ENCODE measurements at regions not wholly inside any gene's neighbourhood (a gene's known extent, or its start where the extent isn't known, plus 50 kb on each side); places are given as distances from the start of the nearest gene placed in this dataset.

- Histone ChIP-seq H3K36me3 (ENCODE audit: low read depth, missing control alignments) (no peaks in the 10 kb centered on the region), H3K4me3 (no peak overlapping the region), H3K27me3 (no peaks in the 10 kb centered on the region), H3K9me3 (no peaks in the 10 kb centered on the region), H3K4me1 (no peaks in the 10 kb centered on the region), H3K27ac (no peak overlapping the region)
- TF ChIP-seq POLR2A (IDR thresholded peaks at IDR 0.05), result no peak
- no peak for TF ChIP-seq CTCF (IDR thresholded peaks at IDR 0.05)
- WGBS, 2 donors, result 77 to 83% methylated on average over 2 of the region's 2 CpGs
- no peak for DNase-seq
- intact Hi-C loops (cut with DNase I; ENCODE audit: low total_unique reads), result no loop called here
Observed at GRCh38 chr11:70012134-70012733, 65.9 kb upstream of the ANO1 start.

- H3K9me3 ChIP-seq, result no peaks in the 10 kb centered on the region
- TF ChIP-seq POLR2A (IDR thresholded peaks at IDR 0.05) (no peak), CTCF (IDR thresholded peaks at IDR 0.05) (no peak)
- no peaks in the 10 kb centered on the region for H3K4me1 ChIP-seq
- intact Hi-C loops (cut with DNase I; ENCODE audit: low total_unique reads), result no loop called here
- no peak overlapping the region for H3K4me3 ChIP-seq
- no peaks in the 10 kb centered on the region for H3K36me3 ChIP-seq (ENCODE audit: low read depth, missing control alignments)
- H3K27ac ChIP-seq, result no peak overlapping the region
- no peak for DNase-seq
- 88 to 91% methylated on average over 11 of the region's 11 CpGs for WGBS, 2 donors
- no peaks in the 10 kb centered on the region for H3K27me3 ChIP-seq
Observed at GRCh38 chr11:70014291-70014690, 63.8 kb upstream of the ANO1 start.

- WGBS, 2 donors, result 59 to 66% methylated on average over 12 to 14 of the region's 14 CpGs
- intact Hi-C loops (cut with DNase I; ENCODE audit: low total_unique reads), result no loop called here
- Histone ChIP-seq H3K4me1 (no peaks in the 10 kb centered on the region), H3K27me3 (no peaks in the 10 kb centered on the region), H3K4me3 (no peak overlapping the region), H3K36me3 (ENCODE audit: low read depth, missing control alignments) (no peaks in the 10 kb centered on the region), H3K9me3 (no peaks in the 10 kb centered on the region), H3K27ac (no peak overlapping the region)
- TF ChIP-seq POLR2A (IDR thresholded peaks at IDR 0.05), result no peak
- TF ChIP-seq CTCF (IDR thresholded peaks at IDR 0.05), result no peak
- DNase-seq, result no peak
Observed at GRCh38 chr11:70016666-70017367, 61.3 kb upstream of the ANO1 start.

GRCh38 chr11:70018816-70019215 lies 59.3 kb upstream of the ANO1 start:
- 93% methylated on average over 6 of the region's 6 CpGs; no CpG with 5 or more reads in 1 of the 2 donors for WGBS, 2 donors
- Histone ChIP-seq H3K4me3 (no peak overlapping the region), H3K9me3 (no peaks in the 10 kb centered on the region), H3K27ac (no peak overlapping the region), H3K36me3 (ENCODE audit: low read depth, missing control alignments) (no peaks in the 10 kb centered on the region), H3K27me3 (no peaks in the 10 kb centered on the region), H3K4me1 (no peaks in the 10 kb centered on the region)
- no peak for DNase-seq
- TF ChIP-seq CTCF (IDR thresholded peaks at IDR 0.05), result no peak
- no peak for TF ChIP-seq POLR2A (IDR thresholded peaks at IDR 0.05)
- intact Hi-C loops (cut with DNase I; ENCODE audit: low total_unique reads), result no loop called here

- no peak for TF ChIP-seq CTCF (IDR thresholded peaks at IDR 0.05)
- no peak for TF ChIP-seq POLR2A (IDR thresholded peaks at IDR 0.05)
- no peak overlapping the region for H3K27ac ChIP-seq
- WGBS, 2 donors, result 50 to 79% methylated on average over 5 to 8 of the region's 8 CpGs
Observed at GRCh38 chr11:70019576-70020011, 58.5 kb upstream of the ANO1 start.

More at GRCh38 chr11:70019576-70020011, 58.5 kb upstream of the ANO1 start:
- no peaks in the 10 kb centered on the region for H3K36me3 ChIP-seq (ENCODE audit: low read depth, missing control alignments)
- H3K27me3 ChIP-seq, result no peaks in the 10 kb centered on the region
- H3K4me3 ChIP-seq, result no peak overlapping the region
- no peaks in the 10 kb centered on the region for H3K4me1 ChIP-seq
- H3K9me3 ChIP-seq, result no peaks in the 10 kb centered on the region
- DNase-seq, result no peak
- intact Hi-C loops (cut with DNase I; ENCODE audit: low total_unique reads), result no loop called here

Measured in testis (tissue), 2 donors.